OCI-LY1 (cell line): ENCODE measurements at regions not wholly inside any gene's neighbourhood (a gene's known extent, or its start where the extent isn't known, plus 50 kb on each side); places are given as distances from the start of the nearest gene placed in this dataset.

Source experiments
- CTCF ChIP-seq: fragments of 200-600 bp; sonication (generic), shearing (Covaris generic); IDR thresholded peaks from 2 replicates; pipeline ENCODE4 v1.5.1; 2017; ENCODE audit warnings: mild to moderate bottlenecking, antibody characterized with exemption, low read length, moderate library complexity, mixed read lengths
- EZH2 ChIP-seq: fragments of 200-600 bp; sonication (generic), shearing (Covaris generic); IDR thresholded peaks from 2 replicates; pipeline ENCODE4 v1.8.0; 2017; ENCODE audit warnings: borderline replicate concordance, mixed run types, mild to moderate bottlenecking, antibody characterized with exemption, low read length, moderate library complexity, mixed read lengths

GRCh38 chr2:5187283-5187682, 504.9 kb upstream of the SOX11 start:
- no peak for TF ChIP-seq EZH2
- TF ChIP-seq CTCF, result no peak
